ENCODE measurements at regions not wholly inside any gene's neighbourhood (a gene's known extent, or its start where the extent isn't known, plus 50 kb on each side); places are given as distances from the start of the nearest gene placed in this dataset.
A peak's percentile ranks its signal among the peaks of the same experiment; 100 is the strongest.

DNA sequence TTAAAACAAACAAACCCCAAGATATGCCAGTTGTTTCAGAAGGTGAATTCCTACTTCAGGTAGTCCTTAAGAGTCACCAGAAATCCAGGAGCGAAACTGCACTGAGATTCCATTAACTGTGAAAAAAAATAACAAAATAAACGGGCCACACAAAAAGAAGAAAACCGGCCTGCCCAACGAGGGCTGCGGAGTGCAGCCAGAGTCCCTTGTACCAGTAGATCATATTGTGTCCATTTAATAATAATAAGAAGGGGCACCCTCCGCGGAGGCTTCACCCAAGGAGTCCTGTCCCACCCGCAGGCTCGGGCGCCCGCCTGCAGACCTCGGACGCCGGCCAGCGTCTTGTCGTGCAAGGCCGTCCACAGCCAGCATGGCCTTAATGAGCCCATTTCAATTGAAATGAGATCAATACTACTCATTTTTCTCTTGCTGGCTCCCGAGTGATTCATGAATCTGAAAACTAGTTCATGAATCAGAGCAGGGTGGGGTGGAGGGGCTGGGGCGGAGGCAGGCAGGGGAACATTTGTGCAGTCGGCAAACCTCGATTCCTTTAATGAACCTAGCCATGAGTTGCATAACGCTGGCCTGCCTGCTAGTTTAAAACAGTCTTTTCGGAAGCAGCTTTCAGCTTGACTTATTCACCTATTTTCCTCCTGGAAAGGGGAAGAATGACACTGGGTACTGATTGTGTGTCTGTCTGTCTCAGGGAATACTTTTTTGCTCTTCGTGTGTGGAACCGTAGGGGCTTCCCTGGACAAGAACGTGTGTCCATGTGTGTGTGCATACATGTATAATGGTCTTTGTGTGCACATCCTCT lies 113.1 kb upstream of the IRF2BP2 start:
- no peaks in the 10 kb centered on the region for H3K27me3 Mint-ChIP-seq (ENCODE audit: low read depth)
- peaks cover 57% of the 10 kb centered on the region for H3K4me1 Mint-ChIP-seq (ENCODE audit: low read depth)
- peak overlapping the region; percentile 94 for H3K27ac Mint-ChIP-seq
- peak overlapping the region; percentile 71 for H3K4me3 Mint-ChIP-seq
- H3K9me3 Mint-ChIP-seq = no peaks in the 10 kb centered on the region
- peaks cover 7% of the 10 kb centered on the region for H3K36me3 Mint-ChIP-seq (ENCODE audit: low read depth)

DNA sequence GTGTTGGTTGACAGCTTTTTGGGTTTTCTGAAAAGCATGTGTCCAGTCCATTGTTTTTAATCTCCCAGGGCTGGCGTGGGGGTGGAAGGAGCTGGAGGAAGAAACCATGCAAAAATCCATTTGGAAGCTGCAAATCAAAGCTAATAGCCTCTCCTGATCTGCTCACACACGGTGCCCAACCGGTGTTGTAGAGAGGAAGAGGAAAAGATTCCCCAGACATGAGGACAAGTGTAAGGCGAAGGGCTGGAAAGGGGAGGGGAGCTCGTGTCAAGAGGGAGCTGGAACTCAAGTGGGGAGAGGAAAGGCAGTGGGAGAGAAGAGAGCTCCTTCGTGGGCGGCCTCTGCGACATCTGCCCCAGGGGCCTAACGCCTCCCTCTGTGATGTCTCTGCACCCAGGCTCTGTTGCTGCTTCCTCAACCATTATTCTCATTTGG lies 112.3 kb upstream of the IRF2BP2 start:
- peak overlapping the region; percentile 79 for H3K27ac Mint-ChIP-seq
- H3K4me1 Mint-ChIP-seq (ENCODE audit: low read depth) = peaks cover 55% of the 10 kb centered on the region
- no peaks in the 10 kb centered on the region for H3K9me3 Mint-ChIP-seq
- H3K27me3 Mint-ChIP-seq (ENCODE audit: low read depth) = no peaks in the 10 kb centered on the region
- peaks cover 7% of the 10 kb centered on the region for H3K36me3 Mint-ChIP-seq (ENCODE audit: low read depth)
- H3K4me3 Mint-ChIP-seq = no peak overlapping the region

DNA sequence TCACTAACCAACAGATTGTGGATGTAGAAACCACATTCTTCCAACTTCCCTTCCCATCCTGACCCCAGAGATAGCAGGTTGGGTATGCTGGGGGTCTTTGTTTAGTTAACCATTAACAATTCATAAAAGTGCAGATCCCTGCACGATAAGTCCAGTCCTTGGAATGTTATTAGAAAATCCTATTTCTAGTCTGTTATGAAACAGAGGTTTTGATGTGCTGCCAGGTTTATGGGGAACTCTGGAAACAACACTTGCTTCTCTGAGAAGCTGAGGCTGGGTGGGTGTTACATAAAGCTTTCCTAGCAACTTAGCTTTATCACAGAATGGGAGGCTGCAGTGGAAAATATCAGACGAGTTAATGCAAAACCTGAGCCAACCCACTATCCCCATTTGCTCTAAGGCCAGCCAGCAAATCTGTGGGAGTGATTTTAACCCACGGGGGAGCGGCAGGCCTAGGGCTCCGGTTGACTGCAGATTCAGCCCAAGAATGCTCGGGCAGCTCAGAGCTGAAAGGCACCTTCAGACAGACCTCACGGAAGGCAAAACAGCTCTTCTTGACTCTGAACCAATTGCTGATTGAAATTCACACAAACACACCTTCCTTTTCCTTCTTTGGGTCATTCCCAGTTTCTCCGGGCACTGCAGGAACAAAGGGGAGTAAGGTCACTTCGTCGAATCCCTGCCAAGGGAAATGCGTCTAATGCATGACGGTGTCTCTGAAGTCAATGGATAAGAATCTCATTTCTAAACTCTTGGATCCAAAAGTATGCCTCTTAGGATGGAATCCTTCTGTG lies 111.7 kb upstream of the IRF2BP2 start:
- no peaks in the 10 kb centered on the region for H3K27me3 Mint-ChIP-seq (ENCODE audit: low read depth)
- peaks cover 3% of the 10 kb centered on the region for H3K36me3 Mint-ChIP-seq (ENCODE audit: low read depth)
- H3K4me1 Mint-ChIP-seq (ENCODE audit: low read depth) = peaks cover 51% of the 10 kb centered on the region
- peak overlapping the region; percentile 79 for H3K27ac Mint-ChIP-seq
- H3K9me3 Mint-ChIP-seq = no peaks in the 10 kb centered on the region
- H3K4me3 Mint-ChIP-seq = no peak overlapping the region

DNA sequence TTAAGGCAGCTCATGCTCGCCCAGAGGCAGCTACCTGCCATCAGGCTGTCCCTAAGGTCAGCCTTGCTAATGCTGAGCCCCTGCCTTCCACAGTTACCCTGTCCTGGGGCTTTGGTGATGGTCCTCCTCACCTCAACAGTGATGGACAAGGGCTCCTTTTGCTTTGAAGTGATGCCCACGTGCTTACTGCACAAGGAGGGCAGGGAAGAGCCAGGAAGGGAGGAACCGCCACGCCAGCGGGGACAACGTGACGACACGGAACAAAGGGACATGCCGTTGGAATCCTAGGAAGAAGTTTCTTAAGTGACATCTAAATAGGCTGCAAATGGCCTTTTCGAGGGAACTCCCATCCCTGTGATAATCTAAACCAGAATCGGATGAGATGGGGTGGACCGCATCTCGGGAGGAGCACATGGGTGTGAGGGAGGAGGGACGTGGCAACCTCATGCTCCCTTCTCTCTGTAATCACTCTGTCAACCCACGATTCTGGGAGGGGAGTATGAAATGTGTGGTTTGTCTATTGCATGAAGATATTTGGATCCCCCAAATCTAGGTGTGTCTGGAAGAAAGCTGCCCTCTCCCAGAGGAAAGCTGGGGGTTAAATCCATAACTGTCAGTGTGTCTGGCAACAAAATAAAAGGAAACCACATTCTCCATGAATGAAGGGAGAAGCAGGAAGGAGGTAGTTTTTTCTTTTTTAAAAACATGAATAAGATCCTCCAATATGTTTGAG lies 110.9 kb upstream of the IRF2BP2 start:
- H3K36me3 Mint-ChIP-seq (ENCODE audit: low read depth) = peaks cover 3% of the 10 kb centered on the region
- H3K4me1 Mint-ChIP-seq (ENCODE audit: low read depth) = peaks cover 46% of the 10 kb centered on the region
- H3K9me3 Mint-ChIP-seq = no peaks in the 10 kb centered on the region
- H3K4me3 Mint-ChIP-seq = no peak overlapping the region
- H3K27ac Mint-ChIP-seq = peak overlapping the region; percentile 19
- H3K27me3 Mint-ChIP-seq (ENCODE audit: low read depth) = no peaks in the 10 kb centered on the region

DNA sequence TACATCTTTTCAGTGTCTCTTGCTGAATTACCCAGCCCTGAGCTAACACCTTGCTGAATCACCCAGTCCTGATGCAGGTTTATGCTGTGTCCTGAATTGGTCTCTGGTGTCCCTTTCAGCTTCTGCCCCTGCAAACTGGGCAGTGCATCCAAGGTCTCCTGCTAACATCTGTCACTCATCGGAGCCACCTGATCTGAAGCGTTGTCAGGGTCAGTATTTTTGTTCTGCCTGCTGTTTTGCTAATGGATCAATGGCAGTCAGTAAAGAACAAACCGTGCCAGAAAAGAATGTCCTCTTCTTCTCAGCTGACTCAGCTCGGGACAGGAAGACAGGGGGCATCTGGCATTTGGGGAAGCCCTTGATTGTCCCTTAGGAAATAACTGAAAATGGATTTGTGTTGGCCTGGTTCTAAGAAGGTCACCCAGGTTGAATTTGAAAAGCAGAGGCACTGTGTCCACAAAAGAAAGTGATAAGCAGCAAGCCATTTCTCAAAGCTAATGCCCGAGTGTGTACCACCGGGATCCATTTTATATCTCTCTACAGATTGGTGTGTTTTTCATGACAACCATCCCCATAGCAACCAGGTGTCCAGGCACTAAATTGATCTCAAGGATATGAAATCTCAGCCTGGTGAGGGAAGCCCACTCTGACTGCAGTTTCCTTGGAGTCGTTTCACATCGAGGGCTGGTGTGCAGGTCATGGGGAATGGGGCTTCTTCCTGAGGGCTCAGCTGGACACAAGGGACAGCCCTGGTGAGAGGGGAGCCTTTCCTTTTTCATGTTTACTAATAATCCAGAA lies 109.7 kb upstream of the IRF2BP2 start:
- Mint-ChIP-seq H3K27ac (no peak overlapping the region), H3K9me3 (no peaks in the 10 kb centered on the region), H3K4me1 (ENCODE audit: low read depth) (peaks cover 37% of the 10 kb centered on the region), H3K4me3 (no peak overlapping the region), H3K36me3 (ENCODE audit: low read depth) (no peaks in the 10 kb centered on the region), H3K27me3 (ENCODE audit: low read depth) (no peaks in the 10 kb centered on the region)

DNA sequence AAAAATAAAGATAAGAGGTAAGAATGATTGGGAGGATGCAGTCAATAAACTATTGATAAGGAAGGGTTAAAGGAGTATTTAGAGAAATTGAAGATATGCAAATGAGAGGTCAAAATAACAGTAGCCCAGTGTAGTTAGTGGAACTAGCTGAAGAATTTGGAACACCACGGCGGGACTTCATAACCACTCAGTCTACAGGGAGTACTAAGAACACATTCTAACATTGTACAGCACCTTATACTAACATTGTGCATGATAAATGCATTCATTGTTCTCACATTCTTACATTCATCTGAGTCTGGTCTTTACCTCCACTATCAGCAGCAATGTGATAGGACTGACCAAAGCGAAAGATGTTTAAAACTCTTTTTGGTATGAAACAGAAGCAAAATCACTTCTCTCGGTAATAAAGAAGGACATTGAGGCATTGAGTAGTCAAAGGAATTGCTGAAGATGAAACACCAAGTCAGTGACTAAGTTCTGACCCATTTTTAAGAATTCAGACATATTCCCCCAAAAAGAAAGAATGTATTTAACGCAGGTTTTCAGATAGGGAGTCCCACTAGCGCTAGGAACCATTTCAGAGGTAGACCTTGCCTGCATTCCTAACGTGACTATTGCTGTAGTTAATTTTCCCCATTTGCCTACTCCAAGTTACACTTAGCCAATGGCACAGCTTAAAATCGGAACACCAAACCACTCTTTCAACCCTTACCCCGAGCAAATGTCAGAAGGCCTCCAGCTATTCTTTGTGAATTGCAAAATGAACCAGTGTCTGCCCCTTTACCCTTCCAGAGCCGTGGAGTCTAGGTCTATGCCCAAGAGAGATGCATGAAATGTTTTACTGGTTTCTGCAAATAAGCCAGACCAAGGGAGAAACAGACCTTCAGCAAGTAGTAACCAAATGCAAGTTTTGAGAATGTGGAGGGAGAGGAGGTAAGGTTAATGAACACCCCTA lies 108.8 kb upstream of the IRF2BP2 start:
- H3K9me3 Mint-ChIP-seq = no peaks in the 10 kb centered on the region
- H3K4me1 Mint-ChIP-seq (ENCODE audit: low read depth) = peaks cover 29% of the 10 kb centered on the region
- no peaks in the 10 kb centered on the region for H3K27me3 Mint-ChIP-seq (ENCODE audit: low read depth)
- no peaks in the 10 kb centered on the region for H3K36me3 Mint-ChIP-seq (ENCODE audit: low read depth)
- H3K4me3 Mint-ChIP-seq = no peak overlapping the region
- H3K27ac Mint-ChIP-seq = no peak overlapping the region

DNA sequence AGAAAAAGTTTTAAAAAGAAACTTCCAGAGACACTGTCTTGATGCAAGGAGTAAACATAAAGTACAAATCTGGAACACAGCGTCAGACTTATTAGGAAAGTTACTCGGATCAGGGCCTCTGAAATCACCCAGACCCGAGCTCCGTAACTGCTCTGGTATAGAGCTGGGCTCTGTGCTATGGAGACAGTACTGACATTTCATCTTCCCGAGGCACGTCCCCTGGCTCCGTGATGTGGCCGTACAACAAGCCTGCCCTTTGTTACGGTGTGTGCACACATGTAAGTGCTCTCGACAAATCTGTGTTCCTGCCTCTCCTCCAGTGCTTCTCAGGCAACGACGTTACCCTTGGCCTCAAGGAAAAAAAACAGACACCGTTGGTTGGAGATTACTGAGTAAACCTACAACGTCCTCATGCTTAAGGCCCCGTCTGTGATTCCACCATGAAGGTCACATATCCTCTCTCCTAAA lies 107.0 kb upstream of the IRF2BP2 start:
- Mint-ChIP-seq H3K4me3 (no peak overlapping the region), H3K9me3 (no peaks in the 10 kb centered on the region), H3K27ac (peak overlapping the region; percentile 26), H3K36me3 (ENCODE audit: low read depth) (peaks cover 3% of the 10 kb centered on the region), H3K27me3 (ENCODE audit: low read depth) (no peaks in the 10 kb centered on the region), H3K4me1 (ENCODE audit: low read depth) (peaks cover 15% of the 10 kb centered on the region)

DNA sequence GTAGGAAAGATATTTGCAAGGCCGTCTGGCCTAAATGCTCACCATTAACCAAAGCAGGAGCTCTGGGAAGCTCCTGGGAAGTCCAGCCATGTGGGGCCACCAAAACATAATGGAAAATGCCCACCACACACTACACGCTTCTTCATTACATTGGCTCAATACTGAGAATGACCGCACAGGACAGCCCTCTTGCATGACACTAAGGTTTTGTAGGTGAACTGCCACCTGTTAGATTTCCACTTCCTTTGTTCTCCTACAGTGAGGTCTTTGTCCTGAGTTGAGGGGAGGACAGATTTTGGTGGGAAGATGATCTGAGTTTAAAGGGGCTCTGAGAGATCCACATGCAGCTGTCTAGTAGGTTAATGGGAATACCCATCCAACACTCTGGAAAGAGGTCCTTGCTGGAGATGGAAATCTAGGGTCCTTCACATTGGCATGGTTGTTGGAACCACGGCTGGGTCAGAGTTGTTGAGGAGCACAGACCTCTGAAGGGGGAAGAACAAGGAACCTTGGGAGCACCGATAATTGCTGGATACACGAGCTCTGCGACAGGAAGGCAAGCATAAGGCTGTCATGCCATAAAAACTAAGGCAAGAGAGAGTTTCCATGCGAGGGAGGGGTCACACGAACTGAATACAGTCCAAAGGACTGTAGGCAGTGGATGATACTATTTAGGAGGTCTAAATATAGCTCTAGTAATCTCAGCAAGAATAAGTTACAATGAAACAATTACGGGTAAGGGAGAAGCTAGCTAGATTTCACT lies 105.5 kb upstream of the IRF2BP2 start:
- Mint-ChIP-seq H3K27me3 (ENCODE audit: low read depth) (no peaks in the 10 kb centered on the region), H3K9me3 (no peaks in the 10 kb centered on the region), H3K27ac (no peak overlapping the region), H3K4me3 (no peak overlapping the region), H3K4me1 (ENCODE audit: low read depth) (peaks cover 13% of the 10 kb centered on the region), H3K36me3 (ENCODE audit: low read depth) (peaks cover 3% of the 10 kb centered on the region)

DNA sequence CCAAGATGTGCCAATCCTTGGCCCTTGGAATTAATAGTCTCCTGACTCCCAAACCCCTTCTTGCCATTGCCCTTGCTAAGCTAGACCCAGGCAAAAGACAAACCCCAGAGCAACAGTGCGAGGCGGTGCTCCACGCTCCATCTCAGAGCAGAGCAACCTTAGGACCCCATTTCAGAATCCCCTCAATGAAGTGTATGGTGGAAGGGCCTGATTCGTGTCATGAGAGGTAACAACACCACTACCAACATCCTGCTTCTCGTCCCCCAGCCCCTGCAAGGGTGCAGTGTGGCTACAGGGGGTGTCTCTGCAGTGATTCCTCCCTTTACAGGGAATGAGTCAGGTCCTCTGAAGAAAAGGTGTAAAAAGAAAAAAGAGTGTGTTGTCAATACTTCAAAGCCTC lies 103.9 kb upstream of the IRF2BP2 start:
- Mint-ChIP-seq H3K4me3 (no peak overlapping the region), H3K36me3 (ENCODE audit: low read depth) (peaks cover 6% of the 10 kb centered on the region), H3K27ac (no peak overlapping the region), H3K4me1 (ENCODE audit: low read depth) (peaks cover 13% of the 10 kb centered on the region), H3K27me3 (ENCODE audit: low read depth) (no peaks in the 10 kb centered on the region), H3K9me3 (peaks cover 3% of the 10 kb centered on the region)

DNA sequence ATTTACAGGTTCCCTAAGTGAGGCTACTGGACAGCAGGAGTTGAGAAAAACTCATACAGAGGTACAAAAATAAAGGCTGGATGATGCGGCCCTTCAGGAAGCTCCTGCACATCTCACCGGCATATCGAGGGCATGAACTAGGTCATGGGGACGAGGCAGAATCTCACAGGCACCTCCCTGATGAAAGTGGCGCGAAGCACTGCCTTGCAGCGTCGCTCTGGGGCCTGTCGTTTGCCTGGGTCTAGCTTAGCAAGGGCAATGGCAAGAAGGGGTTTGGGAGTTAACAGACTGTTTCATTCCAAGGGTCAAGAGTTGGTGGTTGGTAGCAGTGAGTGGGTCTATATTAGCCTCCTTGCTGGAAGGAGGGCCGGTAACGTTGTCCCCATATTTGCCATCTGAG lies 103.5 kb upstream of the IRF2BP2 start:
- H3K36me3 Mint-ChIP-seq (ENCODE audit: low read depth) = peaks cover 6% of the 10 kb centered on the region
- H3K4me3 Mint-ChIP-seq = no peak overlapping the region
- H3K9me3 Mint-ChIP-seq = peaks cover 6% of the 10 kb centered on the region
- H3K4me1 Mint-ChIP-seq (ENCODE audit: low read depth) = peaks cover 16% of the 10 kb centered on the region
- no peaks in the 10 kb centered on the region for H3K27me3 Mint-ChIP-seq (ENCODE audit: low read depth)
- H3K27ac Mint-ChIP-seq = no peak overlapping the region

DNA sequence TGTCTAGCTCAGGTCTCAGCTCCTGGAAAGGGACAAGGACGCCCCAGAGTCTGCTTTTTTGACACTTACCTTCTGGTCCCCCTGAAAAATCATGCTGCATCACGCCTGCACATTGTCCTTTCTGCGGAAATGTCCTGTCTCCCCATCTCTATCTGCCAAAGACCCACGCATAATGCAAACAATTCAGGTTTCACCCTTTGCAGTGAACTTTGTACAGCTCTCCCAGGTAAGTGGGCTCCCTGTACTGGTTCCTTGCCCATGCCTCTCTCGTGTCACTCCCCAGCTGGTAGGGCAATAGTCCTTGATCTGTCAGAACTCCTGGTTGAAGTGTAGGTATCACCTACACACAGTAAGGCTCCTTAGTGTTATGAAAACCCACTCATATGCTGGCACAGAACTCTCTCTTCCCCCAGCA lies 102.9 kb upstream of the IRF2BP2 start:
- Mint-ChIP-seq H3K27ac (no peak overlapping the region), H3K4me3 (no peak overlapping the region), H3K27me3 (ENCODE audit: low read depth) (no peaks in the 10 kb centered on the region), H3K36me3 (ENCODE audit: low read depth) (peaks cover 6% of the 10 kb centered on the region), H3K4me1 (ENCODE audit: low read depth) (peaks cover 15% of the 10 kb centered on the region), H3K9me3 (peaks cover 6% of the 10 kb centered on the region)

DNA sequence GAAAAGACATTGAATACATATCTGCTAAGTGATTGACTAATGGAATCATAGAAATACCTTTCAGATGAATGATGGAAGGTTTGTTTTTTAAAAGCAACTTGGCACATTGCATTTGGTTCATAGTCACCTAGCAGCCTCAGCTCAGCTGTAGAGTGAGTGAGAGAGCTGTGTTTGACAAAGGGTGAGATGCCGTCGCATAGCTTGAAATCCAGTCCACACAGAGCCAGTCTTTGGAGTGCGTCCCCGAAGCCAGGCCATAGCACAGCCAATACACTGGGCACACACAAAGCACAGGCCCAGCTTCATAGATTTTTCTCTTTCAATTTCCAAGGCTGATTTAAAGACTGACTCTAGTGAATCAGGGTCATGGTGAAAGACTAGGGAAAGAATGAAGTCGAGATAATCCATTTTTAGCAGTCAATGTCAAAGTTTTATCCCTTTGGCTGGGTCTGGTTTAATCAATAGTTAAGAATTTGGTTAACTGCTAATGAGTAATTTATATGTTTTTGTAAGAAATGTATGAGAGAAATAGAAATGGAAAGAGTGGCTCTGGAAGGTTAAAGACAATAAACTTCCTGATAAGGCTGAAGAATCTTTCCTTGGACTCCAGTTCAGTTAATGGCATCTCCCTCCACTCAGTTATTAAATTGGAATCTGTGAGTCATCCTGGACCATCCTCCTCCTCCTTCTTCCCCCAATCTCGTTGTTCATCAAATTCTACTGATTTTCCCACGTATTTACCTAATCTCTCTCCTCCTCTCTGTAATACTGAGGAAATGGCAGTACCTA lies 101.2 kb upstream of the IRF2BP2 start:
- peaks cover 7% of the 10 kb centered on the region for H3K9me3 Mint-ChIP-seq
- H3K36me3 Mint-ChIP-seq (ENCODE audit: low read depth) = peaks cover 6% of the 10 kb centered on the region
- no peaks in the 10 kb centered on the region for H3K27me3 Mint-ChIP-seq (ENCODE audit: low read depth)
- no peak overlapping the region for H3K4me3 Mint-ChIP-seq
- no peak overlapping the region for H3K27ac Mint-ChIP-seq
- H3K4me1 Mint-ChIP-seq (ENCODE audit: low read depth) = peaks cover 11% of the 10 kb centered on the region

Data from T-helper 1 cell treated with Interleukin-12 subunit alpha and Interleukin-12 subunit beta and Interleukin-4 antibody, amounts not matched to agents 30 μg/mL and 1 μg/mL, for 36 hours (primary cell).